ENCODE measurements at regions not wholly inside any gene's neighbourhood (a gene's known extent, or its start where the extent isn't known, plus 50 kb on each side); places are given as distances from the start of the nearest gene placed in this dataset.

GRCh38 chrX:40149286-40150175, 51.8 kb upstream of the BCOR start:
- no peak for DNase-seq (ENCODE audit: low read depth in 2 of 2)

GRCh38 chrX:40148385-40149285, 50.9 kb upstream of the BCOR start:
- no peak for DNase-seq (ENCODE audit: low read depth in 2 of 2)

- no peak for DNase-seq (ENCODE audit: low read depth in 2 of 2)
Observed at GRCh38 chrX:40147971-40148370, 50.2 kb upstream of the BCOR start.

All from fibroblast of skin of left biceps (primary cell).